ENCODE measurements at regions not wholly inside any gene's neighbourhood (a gene's known extent, or its start where the extent isn't known, plus 50 kb on each side); places are given as distances from the start of the nearest gene placed in this dataset.
"Not testable (repeated sequence)": the region's sequence is repeated elsewhere in the genome, so short reads cannot be mapped to it uniquely, and the experiment has no call there.

GRCh38 chr1:80565406-80565805, 1235.3 kb upstream of the ADGRL2 start:
- H3K27ac ChIP-seq, result no peak overlapping the region
- TF ChIP-seq CTCF (conservative IDR thresholded peaks at IDR 0.05), result no peak

GRCh38 chr1:80542231-80542630, 1258.5 kb upstream of the ADGRL2 start:
- no peak overlapping the region for H3K27ac ChIP-seq
- no peak for TF ChIP-seq CTCF (conservative IDR thresholded peaks at IDR 0.05)

- no peak for TF ChIP-seq CTCF (conservative IDR thresholded peaks at IDR 0.05)
- H3K27ac ChIP-seq, result no peak overlapping the region
These were observed 1260.1 kb upstream of the ADGRL2 start for GRCh38 chr1:80540596-80540995.

- H3K27ac ChIP-seq, result no peak overlapping the region
- TF ChIP-seq CTCF (conservative IDR thresholded peaks at IDR 0.05), result no peak
These were observed 1260.6 kb upstream of the ADGRL2 start for GRCh38 chr1:80540149-80540548.

GRCh38 chr1:80539298-80539697, 1261.4 kb upstream of the ADGRL2 start:
- H3K27ac ChIP-seq, result not testable (repeated sequence)

GRCh38 chr1:80536461-80536860, 1264.3 kb upstream of the ADGRL2 start:
- H3K27ac ChIP-seq, result no peak overlapping the region
- no peak for TF ChIP-seq CTCF (conservative IDR thresholded peaks at IDR 0.05)

- no peak for TF ChIP-seq CTCF (conservative IDR thresholded peaks at IDR 0.05)
- no peak overlapping the region for H3K27ac ChIP-seq
These were observed 1265.3 kb upstream of the ADGRL2 start for GRCh38 chr1:80535466-80535865.

- no peak overlapping the region for H3K27ac ChIP-seq
- no peak for TF ChIP-seq CTCF (conservative IDR thresholded peaks at IDR 0.05)
These were observed 1266.0 kb upstream of the ADGRL2 start for GRCh38 chr1:80534606-80535360.
